Peyer's patch (tissue), 4 donors: ENCODE measurements at regions not wholly inside any gene's neighbourhood (a gene's known extent, or its start where the extent isn't known, plus 50 kb on each side); places are given as distances from the start of the nearest gene placed in this dataset.

Source experiments
- DNase-seq, 3 donors: peaks; one replicate each; pipeline ENCODE4 v3.0.0-alpha.2; 2017 to 2019
- H3K27ac ChIP-seq, 4 donors: fragments of 200-600 bp; sonication (generic); one replicate each; pipeline ENCODE4 v1.5.1; 2016 to 2019
- H3K27me3 ChIP-seq, 2 donors: fragments of 200-600 bp; sonication (generic); one replicate each; pipeline ENCODE4 v1.5.1; 2019
- H3K36me3 ChIP-seq, 3 donors: fragments of 200-600 bp; sonication (generic); one replicate each; pipeline ENCODE4 v1.5.1; 2016 to 2019
- H3K4me1 ChIP-seq, 4 donors: fragments of 200-600 bp; sonication (generic); one replicate each; pipeline ENCODE4 v1.5.1; 2016 to 2019
- H3K4me3 ChIP-seq, 4 donors: fragments of 200-600 bp; sonication (generic); 1 replicate in 3 of 4; 2 replicates in 1 of 4; pipeline ENCODE4 v1.5.1; 2016 to 2019; ENCODE audit warnings: mild to moderate bottlenecking in 1 of 4
- H3K9me3 ChIP-seq, 4 donors: fragments of 200-600 bp; sonication (generic); one replicate each; pipeline ENCODE4 v1.5.1; 2016 to 2019; ENCODE audit warnings: mild to moderate bottlenecking in 1 of 4
- CTCF ChIP-seq, 6 experiments: fragments of 450-650 bp in 4 of 6; fragments of 200-600 bp in 2 of 6; sonication (generic) in 1 of 6; IDR thresholded peaks; one replicate each; pipeline ENCODE4 v1.5.1; 2017 to 2019; ENCODE audit warnings: antibody characterized with exemption in 6 of 6, mild to moderate bottlenecking in 3 of 6, moderate library complexity in 1 of 6
- POLR2A ChIP-seq, 2 donors: fragments of 450-650 bp; IDR thresholded peaks; one replicate each; pipeline ENCODE4 v1.5.1; 2017; ENCODE audit warnings: antibody characterized with exemption in 2 of 2, mild to moderate bottlenecking in 2 of 2, moderate library complexity in 2 of 2

- Histone ChIP-seq H3K27ac (no peak overlapping the region), H3K9me3 (no peaks in the 10 kb centered on the region)
Observed at GRCh38 chrX:3232262-3232923, 114.1 kb downstream of the MXRA5 start.

GRCh38 chrX:3231766-3232165 is 114.7 kb downstream of the MXRA5 start:
- TF ChIP-seq POLR2A (IDR thresholded peaks at IDR 0.05) (no peak), CTCF (IDR thresholded peaks at IDR 0.05) (no peak)
- DNase-seq, result no peak
- no peaks in the 10 kb centered on the region for H3K36me3 ChIP-seq
- no peak overlapping the region for H3K4me3 ChIP-seq
- no peaks in the 10 kb centered on the region for H3K9me3 ChIP-seq
- no peaks in the 10 kb centered on the region for H3K27me3 ChIP-seq
- H3K27ac ChIP-seq, result no peak overlapping the region
- H3K4me1 ChIP-seq, result no peaks in the 10 kb centered on the region

More at GRCh38 chrX:3232262-3232923, 114.1 kb downstream of the MXRA5 start:
- no peak overlapping the region for H3K4me3 ChIP-seq
- H3K27me3 ChIP-seq, result no peaks in the 10 kb centered on the region
- TF ChIP-seq POLR2A (IDR thresholded peaks at IDR 0.05), result no peak
- TF ChIP-seq CTCF (IDR thresholded peaks at IDR 0.05), result no peak
- DNase-seq, result no peak
- H3K4me1 ChIP-seq, result no peaks in the 10 kb centered on the region
- no peaks in the 10 kb centered on the region for H3K36me3 ChIP-seq

GRCh38 chrX:3230496-3230895 is 116.0 kb downstream of the MXRA5 start:
- Histone ChIP-seq H3K27me3 (no peaks in the 10 kb centered on the region), H3K9me3 (no peaks in the 10 kb centered on the region), H3K36me3 (no peaks in the 10 kb centered on the region), H3K4me1 (no peaks in the 10 kb centered on the region), H3K4me3 (no peak overlapping the region), H3K27ac (no peak overlapping the region)
- TF ChIP-seq CTCF (IDR thresholded peaks at IDR 0.05) (no peak), POLR2A (IDR thresholded peaks at IDR 0.05) (no peak)
- no peak for DNase-seq

GRCh38 chrX:3227526-3227925 is 118.9 kb downstream of the MXRA5 start:
- DNase-seq, result no peak
- H3K9me3 ChIP-seq, result no peaks in the 10 kb centered on the region
- TF ChIP-seq POLR2A (IDR thresholded peaks at IDR 0.05) (no peak), CTCF (IDR thresholded peaks at IDR 0.05) (no peak)
- H3K36me3 ChIP-seq, result no peaks in the 10 kb centered on the region
- no peak overlapping the region for H3K4me3 ChIP-seq
- H3K4me1 ChIP-seq, result no peaks in the 10 kb centered on the region
- no peaks in the 10 kb centered on the region for H3K27me3 ChIP-seq
- no peak overlapping the region for H3K27ac ChIP-seq

- no peak for TF ChIP-seq CTCF (IDR thresholded peaks at IDR 0.05)
- TF ChIP-seq POLR2A (IDR thresholded peaks at IDR 0.05), result no peak
- Histone ChIP-seq H3K4me3 (no peak overlapping the region), H3K27ac (no peak overlapping the region), H3K4me1 (no peaks in the 10 kb centered on the region), H3K36me3 (no peaks in the 10 kb centered on the region), H3K27me3 (no peaks in the 10 kb centered on the region), H3K9me3 (no peaks in the 10 kb centered on the region)
- no peak for DNase-seq
Observed at GRCh38 chrX:3226087-3226486, 120.4 kb downstream of the MXRA5 start.

- Histone ChIP-seq H3K4me3 (no peak overlapping the region), H3K9me3 (no peaks in the 10 kb centered on the region), H3K36me3 (no peaks in the 10 kb centered on the region), H3K27ac (no peak overlapping the region), H3K4me1 (no peaks in the 10 kb centered on the region), H3K27me3 (no peaks in the 10 kb centered on the region)
- DNase-seq, result no peak
- TF ChIP-seq POLR2A (IDR thresholded peaks at IDR 0.05) (no peak), CTCF (IDR thresholded peaks at IDR 0.05) (no peak)
Observed at GRCh38 chrX:3221643-3222042, 124.8 kb downstream of the MXRA5 start.
